Loucy (cell line): ENCODE measurements at regions not wholly inside any gene's neighbourhood (a gene's known extent, or its start where the extent isn't known, plus 50 kb on each side); places are given as distances from the start of the nearest gene placed in this dataset.

Source experiments
- H2AFZ ChIP-seq: fragments of 200-600 bp; sonication (generic); 2 replicates; pipeline ENCODE4 v1.6.0; 2016; ENCODE audit warnings: antibody characterized with exemption, mild to moderate bottlenecking, low read length, moderate library complexity
- H3F3A ChIP-seq: fragments of 200-600 bp; 2 replicates; pipeline ENCODE4 v1.6.0; 2016; ENCODE audit warnings: antibody characterized with exemption, low read depth, mild to moderate bottlenecking
- H3K27me3 ChIP-seq: fragments of 200-600 bp; sonication (generic); 2 replicates; pipeline ENCODE4 v1.6.1; 2014; ENCODE audit warnings: low read length, mild to moderate bottlenecking; ENCODE audit not compliant: insufficient read depth, poor library complexity, severe bottlenecking
- H3K36me3 ChIP-seq: fragments of 200-600 bp; sonication (generic); 2 replicates; pipeline ENCODE4 v1.6.1; 2016; ENCODE audit warnings: low read length; ENCODE audit not compliant: insufficient read depth
- H3K4me1 ChIP-seq: fragments of 200-600 bp; sonication (generic); 2 replicates; pipeline ENCODE4 v1.5.1; 2014; ENCODE audit warnings: low read length, mild to moderate bottlenecking; ENCODE audit not compliant: insufficient read depth, poor library complexity, severe bottlenecking
- H3K4me2 ChIP-seq: fragments of 200-600 bp; sonication (generic); 2 replicates; pipeline ENCODE4 v1.6.0; 2014; ENCODE audit warnings: antibody characterized with exemption, low read length, low read depth, mild to moderate bottlenecking; ENCODE audit not compliant: poor library complexity, severe bottlenecking
- H3K4me3 ChIP-seq: fragments of 200-600 bp; sonication (generic); 2 replicates; pipeline ENCODE4 v1.5.1; 2014; ENCODE audit warnings: low read length, mild to moderate bottlenecking, mixed read lengths; ENCODE audit not compliant: poor library complexity, severe bottlenecking
- H3K79me2 ChIP-seq: fragments of 200-600 bp; sonication (generic); 2 replicates; pipeline ENCODE4 v1.6.1; 2014; ENCODE audit warnings: low read length; ENCODE audit not compliant: insufficient read depth
- H3K9ac ChIP-seq: fragments of 200-600 bp; sonication (generic); 2 replicates; pipeline ENCODE4 v1.6.0; 2014; ENCODE audit warnings: mild to moderate bottlenecking, low read depth, low read length, moderate library complexity; ENCODE audit not compliant: poor library complexity, severe bottlenecking
- H3K9me2 ChIP-seq: fragments of 200-600 bp; sonication (generic); replicated peaks from 2 replicates; pipeline ENCODE4 v1.6.1; 2016; ENCODE audit warnings: low read depth, low read length, mixed read lengths
- H3K9me3 ChIP-seq: fragments of 200-600 bp; sonication (generic); 2 replicates; pipeline ENCODE4 v1.6.1; 2014; ENCODE audit warnings: mild to moderate bottlenecking, antibody characterized with exemption, low read length, low read depth; ENCODE audit not compliant: insufficient read depth
- H4K20me1 ChIP-seq: fragments of 200-600 bp; sonication (generic); 2 replicates; pipeline ENCODE4 v1.6.0; 2014; ENCODE audit warnings: antibody characterized with exemption, low read length, mild to moderate bottlenecking; ENCODE audit not compliant: insufficient read depth, poor library complexity, severe bottlenecking
- CTCF ChIP-seq: fragments of 200-600 bp; sonication (generic); conservative IDR thresholded peaks from 2 replicates; pipeline ENCODE4 v1.5.1; 2014; ENCODE audit warnings: mild to moderate bottlenecking, antibody characterized with exemption, low read length
- EZH2phosphoT487 ChIP-seq: fragments of 200-600 bp; IDR thresholded peaks from 2 replicates; pipeline ENCODE4 v1.6.1; 2018; ENCODE audit warnings: antibody characterized with exemption, mild to moderate bottlenecking, moderate library complexity, borderline replicate concordance

- TF ChIP-seq CTCF: no peak
- TF ChIP-seq EZH2phosphoT487: no peak
- Histone ChIP-seq H3K4me2 (no peak overlapping the region), H3F3A (no peaks in the 10 kb centered on the region), H3K27me3 (no peaks in the 10 kb centered on the region), H3K9me3 (no peaks in the 10 kb centered on the region), H3K9ac (no peak overlapping the region), H3K79me2 (no peaks in the 10 kb centered on the region), H3K36me3 (no peaks in the 10 kb centered on the region), H3K4me3 (no peak overlapping the region), H3K9me2 (no peaks in the 10 kb centered on the region), H3K4me1 (no peaks in the 10 kb centered on the region), H2AFZ (no peak overlapping the region), H4K20me1 (no peaks in the 10 kb centered on the region)
Observed at GRCh38 chr5:159786901-159787691, 129.2 kb upstream of the ADRA1B start.

GRCh38 chr5:159787837-159788236 is 128.4 kb upstream of the ADRA1B start:
- H3F3A ChIP-seq: no peaks in the 10 kb centered on the region
- H3K36me3 ChIP-seq: no peaks in the 10 kb centered on the region
- H3K4me3 ChIP-seq: no peak overlapping the region
- H3K27me3 ChIP-seq: no peaks in the 10 kb centered on the region
- no peaks in the 10 kb centered on the region for H3K9me2 ChIP-seq
- H2AFZ ChIP-seq: no peak overlapping the region
- no peaks in the 10 kb centered on the region for H4K20me1 ChIP-seq
- H3K9ac ChIP-seq: no peak overlapping the region
- no peak overlapping the region for H3K4me2 ChIP-seq
- TF ChIP-seq EZH2phosphoT487 (no peak), CTCF (no peak)
- H3K4me1 ChIP-seq: no peaks in the 10 kb centered on the region
- H3K79me2 ChIP-seq: no peaks in the 10 kb centered on the region
- H3K9me3 ChIP-seq: no peaks in the 10 kb centered on the region

GRCh38 chr5:159788835-159789331 is 127.4 kb upstream of the ADRA1B start:
- Histone ChIP-seq H4K20me1 (no peaks in the 10 kb centered on the region), H3K9ac (no peak overlapping the region), H3K36me3 (no peaks in the 10 kb centered on the region), H3K79me2 (no peaks in the 10 kb centered on the region), H3K4me2 (no peak overlapping the region), H3F3A (no peaks in the 10 kb centered on the region), H3K4me3 (no peak overlapping the region), H3K9me2 (no peaks in the 10 kb centered on the region), H2AFZ (no peak overlapping the region), H3K4me1 (no peaks in the 10 kb centered on the region), H3K27me3 (no peaks in the 10 kb centered on the region), H3K9me3 (no peaks in the 10 kb centered on the region)
- TF ChIP-seq EZH2phosphoT487: no peak
- TF ChIP-seq CTCF: no peak
